Parathyroid adenoma (tissue), 2 donors: ENCODE measurements at regions not wholly inside any gene's neighbourhood (a gene's known extent, or its start where the extent isn't known, plus 50 kb on each side); places are given as distances from the start of the nearest gene placed in this dataset.

Experiments used
- H2AFZ ChIP-seq: fragments of 300-600 bp; sonication (generic); one replicate; pipeline ENCODE4 v1.7.0; 2017; ENCODE audit warnings: antibody characterized with exemption, mild to moderate bottlenecking
- H3K27ac ChIP-seq: fragments of 300-600 bp; sonication (generic); one replicate; pipeline ENCODE4 v1.7.0; 2017
- H3K27me3 ChIP-seq: fragments of 300-600 bp; sonication (generic); one replicate; pipeline ENCODE4 v1.7.0; 2017; ENCODE audit warnings: low read length; ENCODE audit not compliant: control insufficient read depth, insufficient read depth
- H3K36me3 ChIP-seq: fragments of 300-600 bp; sonication (generic); one replicate; pipeline ENCODE4 v1.7.0; 2017; ENCODE audit warnings: low read length; ENCODE audit not compliant: control insufficient read depth, insufficient read depth
- H3K4me1 ChIP-seq: fragments of 300-600 bp; sonication (generic); one replicate; pipeline ENCODE4 v1.7.0; 2017; ENCODE audit warnings: control low read depth
- H3K4me2 ChIP-seq: fragments of 300-600 bp; sonication (generic); one replicate; pipeline ENCODE4 v1.7.0; 2017; ENCODE audit warnings: low read length
- H3K4me3 ChIP-seq: fragments of 300-600 bp; sonication (generic); one replicate; pipeline ENCODE4 v1.7.0; 2017; ENCODE audit warnings: low read depth, low read length
- H3K79me2 ChIP-seq: fragments of 300-600 bp; sonication (generic); one replicate; pipeline ENCODE4 v1.7.0; 2017; ENCODE audit warnings: control low read depth
- H3K9ac ChIP-seq: fragments of 300-600 bp; sonication (generic); one replicate; pipeline ENCODE4 v1.7.0; 2017; ENCODE audit warnings: mild to moderate bottlenecking
- H3K9me3 ChIP-seq: fragments of 300-600 bp; sonication (generic); one replicate; pipeline ENCODE4 v1.7.0; 2017; ENCODE audit warnings: low read length; ENCODE audit not compliant: control insufficient read depth
- CTCF ChIP-seq: fragments of 300-600 bp; sonication (generic); IDR thresholded peaks from one replicate; pipeline ENCODE4 v1.7.0; 2017; ENCODE audit warnings: antibody characterized with exemption, mild to moderate bottlenecking
- donor health status: primary hyperparathyroidism.

- Histone ChIP-seq H2AFZ (no peak overlapping the region), H3K4me3 (no peak overlapping the region), H3K9ac (no peak overlapping the region), H3K4me2 (no peak overlapping the region), H3K79me2 (no peaks in the 10 kb centered on the region), H3K36me3 (no peaks in the 10 kb centered on the region), H3K27me3 (no peaks in the 10 kb centered on the region), H3K9me3 (no peaks in the 10 kb centered on the region), H3K27ac (no peak overlapping the region), H3K4me1 (no peaks in the 10 kb centered on the region)
- TF ChIP-seq CTCF = no peak
Observed at GRCh38 chr6:119921491-119922010, 572.0 kb upstream of the MAN1A1 start.

GRCh38 chr6:119917186-119917585, 567.6 kb upstream of the MAN1A1 start:
- H3K9me3 ChIP-seq = no peaks in the 10 kb centered on the region
- no peak overlapping the region for H3K4me2 ChIP-seq
- H3K9ac ChIP-seq = no peak overlapping the region
- no peaks in the 10 kb centered on the region for H3K27me3 ChIP-seq
- H3K4me3 ChIP-seq = no peak overlapping the region
- no peaks in the 10 kb centered on the region for H3K36me3 ChIP-seq
- no peak overlapping the region for H2AFZ ChIP-seq
- H3K27ac ChIP-seq = no peak overlapping the region
- no peak for TF ChIP-seq CTCF
- no peaks in the 10 kb centered on the region for H3K4me1 ChIP-seq
- no peaks in the 10 kb centered on the region for H3K79me2 ChIP-seq

- Histone ChIP-seq H3K36me3 (no peaks in the 10 kb centered on the region), H3K27me3 (no peaks in the 10 kb centered on the region), H3K9me3 (no peaks in the 10 kb centered on the region), H3K4me1 (no peaks in the 10 kb centered on the region), H3K4me2 (no peak overlapping the region), H3K9ac (no peak overlapping the region), H3K4me3 (no peak overlapping the region), H3K27ac (no peak overlapping the region), H2AFZ (no peak overlapping the region), H3K79me2 (no peaks in the 10 kb centered on the region)
- TF ChIP-seq CTCF = no peak
Observed at GRCh38 chr6:119915971-119916370, 566.4 kb upstream of the MAN1A1 start.

DNA sequence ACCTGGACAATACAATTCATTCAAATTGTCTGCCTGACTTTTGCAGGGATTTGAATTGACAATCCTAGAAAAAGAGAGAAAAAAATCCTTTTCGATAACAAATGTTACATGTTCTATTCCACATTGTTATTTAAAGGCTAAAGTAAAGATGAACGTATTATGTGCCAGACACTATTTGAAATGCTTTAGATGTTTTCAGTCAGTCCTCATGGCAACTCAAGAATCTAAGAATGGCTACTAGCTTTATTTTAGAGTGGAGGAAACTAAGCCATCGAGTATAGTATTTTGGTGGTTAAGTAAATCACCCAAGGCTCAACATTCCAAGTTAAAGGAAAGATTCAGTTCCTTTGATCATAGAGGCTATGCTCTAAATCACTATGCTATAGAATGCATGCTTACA, 558.6 kb upstream of the MAN1A1 start:
- Histone ChIP-seq H3K27ac (no peak overlapping the region), H3K36me3 (no peaks in the 10 kb centered on the region), H3K4me2 (no peak overlapping the region), H2AFZ (no peak overlapping the region), H3K4me3 (no peak overlapping the region), H3K27me3 (no peaks in the 10 kb centered on the region), H3K9ac (no peak overlapping the region), H3K9me3 (no peaks in the 10 kb centered on the region), H3K79me2 (no peaks in the 10 kb centered on the region), H3K4me1 (no peaks in the 10 kb centered on the region)
- TF ChIP-seq CTCF = no peak

DNA sequence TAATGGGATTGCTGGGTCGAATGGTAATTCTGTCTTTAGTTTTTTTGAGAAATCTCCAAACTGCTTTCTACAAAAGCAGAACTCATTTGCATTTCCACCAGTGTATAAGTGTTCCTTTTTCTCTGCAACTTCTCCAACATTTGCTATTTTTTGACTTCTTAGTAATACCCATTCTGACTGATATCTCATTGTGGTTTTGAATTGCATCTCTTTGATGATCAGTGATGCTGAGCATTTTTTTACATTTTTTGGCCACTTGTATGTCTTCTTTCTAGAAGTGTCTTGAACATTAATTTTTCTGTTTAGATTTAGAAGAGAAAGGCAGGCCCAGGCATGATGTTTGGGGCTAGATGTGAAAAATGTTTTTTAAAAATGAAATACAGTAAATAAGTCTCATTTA, 553.1 kb upstream of the MAN1A1 start:
- H3K4me1 ChIP-seq = no peaks in the 10 kb centered on the region
- H3K79me2 ChIP-seq = no peaks in the 10 kb centered on the region
- no peak overlapping the region for H3K4me3 ChIP-seq
- no peak overlapping the region for H3K9ac ChIP-seq
- no peak overlapping the region for H2AFZ ChIP-seq
- H3K36me3 ChIP-seq = no peaks in the 10 kb centered on the region
- no peak overlapping the region for H3K4me2 ChIP-seq
- H3K27ac ChIP-seq = no peak overlapping the region
- H3K9me3 ChIP-seq = no peaks in the 10 kb centered on the region
- H3K27me3 ChIP-seq = no peaks in the 10 kb centered on the region
- TF ChIP-seq CTCF = no peak
